GM18951 (cell line): ENCODE measurements at regions not wholly inside any gene's neighbourhood (a gene's known extent, or its start where the extent isn't known, plus 50 kb on each side); places are given as distances from the start of the nearest gene placed in this dataset.
"Not testable (repeated sequence)": the region's sequence is repeated elsewhere in the genome, so short reads cannot be mapped to it uniquely, and the experiment has no call there.

Source experiments
- POLR2A ChIP-seq: IDR thresholded peaks from 4 replicates; pipeline ENCODE4 v1.6.1; 2011; ENCODE audit warnings: mild to moderate bottlenecking; ENCODE audit not compliant: insufficient read length, insufficient read depth; ENCODE audit errors: extremely low read depth
- in situ Hi-C: fragments of 300-500 bp; cut with MboI; formaldehyde crosslinking; loops from one replicate; pipeline ENCODE4 v1.12.0; 2022; ENCODE audit warnings: low sequenced_read_pairs, mixed read lengths, inconsistent platforms; ENCODE audit not compliant: unreplicated experiment

DNA sequence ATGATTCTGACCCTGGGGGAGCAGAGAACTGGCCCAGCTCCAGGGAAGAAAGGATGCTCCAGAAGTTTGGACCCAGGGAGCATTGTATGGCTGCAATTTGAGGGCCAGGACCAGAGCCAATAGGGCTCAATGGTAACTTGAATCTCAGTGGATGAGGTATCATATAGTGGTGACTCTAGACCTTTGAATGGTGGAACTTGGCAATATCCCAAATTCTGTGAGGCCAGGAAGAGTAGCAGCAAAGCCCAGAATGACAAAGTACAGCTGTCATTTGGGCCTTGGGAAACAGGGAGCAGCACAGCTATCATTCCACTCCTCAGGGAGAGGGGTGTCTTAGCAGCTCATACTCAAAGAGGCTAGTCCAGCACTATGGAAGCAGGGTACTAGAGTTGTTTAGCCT is 332.9 kb upstream of the RBMS1 start:
- in situ Hi-C loops, result no loop called here
- TF ChIP-seq POLR2A, result no peak

DNA sequence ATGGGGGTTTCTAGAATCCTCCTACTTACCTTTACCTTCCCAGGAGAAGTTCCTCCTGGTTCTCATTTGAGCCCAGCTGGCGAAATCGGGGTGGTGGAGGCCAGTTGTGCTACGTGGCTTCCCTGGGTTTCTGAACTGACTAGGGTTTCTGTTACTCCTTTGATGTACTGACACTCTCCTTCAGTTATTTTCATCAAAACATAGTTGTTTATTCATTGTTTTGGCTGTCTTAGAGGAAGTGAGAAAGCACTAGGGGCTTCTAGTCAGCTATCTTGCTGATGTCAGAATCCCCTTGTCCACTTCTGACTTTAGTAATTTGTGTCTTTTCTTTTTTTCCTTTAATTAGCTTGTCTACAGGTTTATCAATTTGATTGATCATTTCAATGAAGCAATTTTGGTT is 332.2 kb upstream of the TANK start:
- TF ChIP-seq POLR2A, result no peak
- in situ Hi-C loops, result no loop called here

DNA sequence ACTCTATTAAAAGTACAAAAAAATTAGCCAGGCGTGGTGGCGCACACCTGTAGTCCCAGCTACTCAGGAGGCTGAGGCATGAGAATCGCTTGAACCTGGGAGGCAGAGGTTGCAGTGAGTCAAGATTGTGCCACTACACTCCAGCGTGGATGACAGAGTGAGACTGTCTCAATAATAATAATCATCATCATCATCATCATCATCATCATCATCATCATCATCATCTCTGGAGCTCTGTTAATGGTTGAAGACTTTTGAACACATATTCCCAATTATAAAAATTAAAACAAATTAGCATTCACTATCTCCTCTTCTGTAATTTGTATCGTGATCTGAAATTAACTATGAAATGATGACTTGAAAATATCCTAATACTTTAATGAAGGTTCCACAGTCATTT is 327.8 kb upstream of the TANK start:
- in situ Hi-C loops, result not testable (repeated sequence)

DNA sequence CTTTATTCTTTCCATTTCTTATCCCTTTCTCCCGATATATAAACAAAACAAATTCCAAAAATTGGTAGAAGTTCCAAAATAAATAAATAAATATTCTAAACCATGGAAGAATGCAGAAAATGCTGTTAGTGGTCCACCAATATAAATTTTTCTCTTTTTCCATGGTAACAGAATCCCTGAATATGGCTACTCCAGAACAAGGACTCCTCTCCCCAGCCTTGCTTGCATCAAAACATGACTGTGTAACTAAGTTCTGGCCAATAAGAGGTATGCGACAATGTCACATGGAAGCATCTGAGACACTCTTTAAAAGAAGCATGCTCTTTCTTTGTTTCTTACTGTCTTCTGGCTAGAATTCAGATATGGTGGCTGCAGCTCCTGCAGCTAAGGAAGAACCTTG is 325.1 kb upstream of the TANK start:
- in situ Hi-C loops, result no loop called here
- no peak for TF ChIP-seq POLR2A

DNA sequence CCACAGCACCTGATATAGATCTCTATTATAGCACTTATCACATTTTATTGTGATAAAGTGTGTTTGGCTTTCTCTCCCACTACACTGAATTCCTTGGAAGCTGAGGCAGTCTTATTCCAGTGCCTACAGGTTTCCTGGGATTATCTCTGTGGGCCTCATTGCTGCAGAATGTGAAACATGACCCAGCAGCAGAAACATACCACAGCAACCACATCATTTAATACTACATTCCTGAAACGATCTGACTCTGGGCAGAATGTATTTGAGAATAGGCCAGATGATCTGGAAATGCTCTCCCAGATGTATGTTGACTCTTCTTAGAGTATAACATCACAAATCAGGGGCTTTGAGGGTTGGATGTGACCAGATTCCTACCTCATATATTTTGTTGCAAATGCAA is 323.5 kb upstream of the TANK start:
- in situ Hi-C loops, result no loop called here

DNA sequence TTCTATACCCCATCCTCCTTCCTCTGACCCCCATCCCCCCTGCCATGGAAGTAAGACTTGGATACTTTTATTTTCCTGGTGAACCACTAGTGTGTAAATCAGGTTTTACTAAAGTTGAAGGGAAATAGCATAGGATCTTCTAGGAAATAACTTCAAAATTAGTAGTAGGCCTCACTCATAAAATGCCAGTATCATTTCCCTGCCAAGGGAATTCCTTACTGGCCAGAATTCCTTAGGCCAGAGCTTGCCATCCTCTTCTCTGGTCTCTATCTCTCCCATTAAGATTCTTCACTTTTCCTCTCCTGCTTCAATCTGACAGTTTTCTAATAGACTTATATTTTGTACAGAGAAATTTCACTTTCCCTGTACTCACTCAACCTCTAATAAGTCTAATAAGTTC is 322.8 kb upstream of the TANK start:
- in situ Hi-C loops, result no loop called here
- TF ChIP-seq POLR2A, result no peak

More for the DNA sequence above, 323.5 kb upstream of the TANK start:
- TF ChIP-seq POLR2A, result no peak

DNA sequence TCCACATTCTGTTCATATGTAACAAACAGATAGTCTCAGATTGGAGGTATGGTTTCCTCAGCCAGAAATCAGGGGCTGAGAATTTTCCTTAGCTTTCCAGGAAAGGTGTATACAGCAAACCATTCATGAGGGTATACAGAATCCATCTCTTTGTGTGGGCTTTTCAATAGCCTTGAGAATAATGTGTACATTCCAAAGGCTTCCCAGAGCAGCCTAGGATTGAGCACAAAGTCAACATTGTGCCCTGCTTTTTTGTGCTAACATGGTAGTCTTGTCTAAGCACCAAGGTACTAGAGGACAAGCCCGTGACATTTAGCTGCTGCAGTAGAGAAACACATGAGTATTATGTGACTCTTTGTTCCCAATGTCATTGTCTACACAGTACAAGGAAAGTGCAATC is 322.1 kb upstream of the TANK start:
- in situ Hi-C loops, result no loop called here
- no peak for TF ChIP-seq POLR2A

DNA sequence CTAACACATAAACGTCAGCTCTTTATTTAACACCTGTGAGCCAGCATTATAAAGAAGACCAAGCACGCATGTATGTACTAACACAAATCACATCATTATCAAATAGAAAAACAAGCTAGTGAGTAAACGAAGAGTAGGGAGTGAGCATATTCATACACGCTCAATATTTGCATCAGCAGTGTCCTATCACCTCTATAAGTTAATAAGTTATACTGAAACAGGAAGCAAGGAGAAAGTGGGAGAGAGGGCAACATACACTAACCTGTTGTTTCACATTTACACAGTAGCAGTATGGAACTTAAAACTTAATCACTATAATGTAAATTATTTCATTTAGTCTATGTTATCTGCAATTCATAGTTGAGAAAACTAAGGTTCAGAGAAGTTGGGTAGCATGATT is 321.5 kb upstream of the TANK start:
- in situ Hi-C loops, result no loop called here
- no peak for TF ChIP-seq POLR2A

DNA sequence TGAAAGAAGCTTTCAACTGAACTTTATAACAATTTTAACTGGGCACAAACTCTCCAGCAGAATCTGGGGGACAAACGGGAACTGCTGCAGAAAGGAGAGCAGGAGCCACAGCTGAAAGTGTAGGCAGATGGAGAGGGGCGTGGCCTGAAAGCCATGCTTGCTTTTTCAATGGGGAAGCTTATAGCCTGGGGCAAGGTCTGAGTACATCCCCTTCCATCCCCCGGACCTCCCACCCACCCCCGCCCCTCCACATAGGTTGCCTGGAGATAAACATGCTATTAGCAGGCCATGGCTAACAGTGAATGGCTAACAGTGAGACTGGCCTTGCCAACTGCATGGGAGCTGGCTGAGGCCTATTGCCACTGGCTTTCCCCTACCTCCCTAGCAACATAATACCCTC is 317.9 kb upstream of the TANK start:
- in situ Hi-C loops, result no loop called here
- TF ChIP-seq POLR2A, result no peak

DNA sequence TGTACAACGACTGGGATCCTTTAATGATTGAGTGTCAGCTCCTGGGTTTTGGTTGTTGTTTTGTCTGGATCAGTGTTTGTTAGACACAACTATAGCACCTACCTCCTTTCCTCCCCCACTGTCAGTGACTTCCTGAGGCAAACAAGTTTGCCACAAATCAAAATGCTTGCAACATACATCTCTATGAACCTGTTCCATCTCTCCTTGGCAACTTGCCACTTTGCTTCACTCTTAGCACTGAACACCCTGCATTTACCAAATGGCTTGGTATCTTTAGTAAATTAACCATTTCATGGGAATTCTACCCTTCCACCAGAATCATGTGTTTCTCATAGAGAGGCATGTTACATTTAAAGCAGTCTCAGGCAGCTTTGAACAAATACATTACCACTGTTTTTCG is 301.1 kb upstream of the TANK start:
- in situ Hi-C loops, result no loop called here
- no peak for TF ChIP-seq POLR2A

DNA sequence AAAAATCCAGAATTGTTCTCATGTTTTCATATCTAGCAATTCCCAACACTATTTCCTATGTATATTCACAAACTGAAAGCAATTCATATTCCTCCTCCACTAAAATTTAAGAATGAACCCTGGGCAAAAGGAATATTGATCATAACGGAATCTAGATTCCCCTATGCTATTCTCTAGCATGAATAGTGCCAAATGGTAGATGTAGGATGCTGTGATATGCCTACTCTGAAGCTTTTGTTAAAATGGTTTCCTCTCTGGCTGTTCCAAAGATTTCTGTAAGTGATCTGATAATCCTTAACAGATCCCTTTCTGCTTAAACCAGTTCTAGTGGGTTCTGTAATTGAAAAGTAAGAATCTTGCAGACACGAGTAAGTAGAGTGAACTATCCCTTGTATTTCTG is 298.0 kb upstream of the TANK start:
- in situ Hi-C loops, result no loop called here

DNA sequence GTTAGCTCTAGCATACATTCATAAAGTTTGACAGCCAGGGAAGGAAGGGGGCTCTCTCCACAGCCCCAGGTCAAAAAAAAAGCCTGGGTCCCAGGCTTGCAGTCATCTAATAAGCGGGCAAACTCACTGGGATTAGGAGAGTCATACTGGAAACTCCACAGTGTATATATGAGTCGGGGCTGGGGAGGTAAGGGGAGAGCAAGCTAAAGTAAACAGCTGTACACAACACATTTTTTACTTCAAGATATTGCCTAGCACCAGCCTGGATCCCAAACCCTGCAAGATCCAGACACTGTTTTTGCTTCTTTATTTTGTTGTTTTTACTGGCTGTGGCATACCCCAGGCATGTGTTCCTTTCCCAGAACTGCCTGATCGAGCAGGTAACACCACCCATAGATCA is 291.3 kb upstream of the TANK start:
- TF ChIP-seq POLR2A, result no peak

More for the DNA sequence above, 298.0 kb upstream of the TANK start:
- TF ChIP-seq POLR2A, result no peak

DNA sequence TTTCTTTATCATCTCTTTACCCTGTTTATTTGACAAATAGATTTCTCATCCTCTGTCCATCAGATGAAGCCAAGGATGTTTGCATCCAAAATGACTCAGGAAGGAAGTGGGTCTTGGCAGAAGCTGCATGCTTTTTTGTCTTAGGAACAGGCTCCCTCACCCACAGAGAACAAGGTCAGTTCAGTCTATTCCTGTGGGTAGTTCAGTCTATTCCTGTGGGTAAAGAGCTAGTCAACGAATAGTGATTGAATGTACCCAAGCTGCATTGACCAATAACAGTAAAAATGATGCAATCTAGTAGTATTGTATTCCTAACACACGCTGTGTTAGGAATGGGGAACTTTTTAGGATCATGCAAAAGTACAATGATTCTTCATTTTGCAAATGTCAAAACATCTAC is 290.8 kb upstream of the TANK start:
- in situ Hi-C loops, result no loop called here
- TF ChIP-seq POLR2A, result no peak

More for the DNA sequence above, 291.3 kb upstream of the TANK start:
- in situ Hi-C loops, result no loop called here

DNA sequence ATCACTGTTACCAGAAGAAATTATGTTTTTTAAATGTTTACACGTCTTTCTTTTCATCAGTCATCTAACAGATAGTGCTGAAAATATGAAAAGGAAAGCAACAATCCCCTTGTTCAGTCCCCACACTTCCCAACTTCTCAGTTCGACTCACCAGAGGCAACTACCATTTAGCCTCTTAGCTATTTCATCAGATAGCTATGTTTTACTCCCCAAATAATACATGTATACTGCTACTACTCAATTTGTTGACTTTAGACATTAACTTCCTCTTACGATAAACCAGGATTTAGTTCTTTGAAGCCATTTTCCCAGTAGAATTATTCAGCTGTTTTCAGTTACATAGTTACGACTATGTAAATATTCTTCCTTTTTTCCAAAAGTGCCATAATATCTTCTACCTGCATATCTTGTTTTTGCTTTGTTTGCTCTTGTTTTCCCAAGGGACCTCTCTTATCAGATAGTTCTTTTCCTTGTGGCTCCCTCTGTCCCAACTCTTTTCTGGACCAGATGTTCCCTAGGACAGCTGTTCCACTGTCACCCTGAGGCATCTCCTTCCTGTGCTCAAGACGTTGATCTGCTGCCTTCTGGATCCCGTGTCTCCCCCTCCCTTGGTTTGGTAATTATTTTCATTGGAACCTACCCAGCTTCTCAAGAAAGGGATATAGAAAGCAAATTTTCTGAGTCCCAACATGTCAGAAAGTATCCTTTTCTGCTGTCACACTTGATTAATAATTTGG is 289.3 kb upstream of the TANK start:
- in situ Hi-C loops, result no loop called here

DNA sequence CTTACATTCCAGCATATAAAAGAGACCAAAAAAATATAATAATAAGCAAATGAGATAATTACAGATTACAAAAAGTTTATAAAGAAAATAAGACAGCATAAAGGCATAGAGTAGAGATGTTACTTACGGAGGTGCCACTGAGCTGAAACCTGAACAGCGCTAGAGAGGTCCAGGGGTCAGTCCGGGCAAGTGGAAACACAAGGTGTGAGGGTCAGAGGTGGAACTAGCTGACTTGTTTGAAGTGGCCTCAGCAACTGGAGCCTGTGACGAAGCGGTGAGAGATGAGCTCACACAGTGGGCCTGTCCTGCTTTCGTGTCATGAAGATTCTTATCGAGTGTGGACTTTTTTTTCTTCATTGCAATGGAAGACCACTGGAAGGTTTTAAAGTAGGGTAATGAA is 288.3 kb upstream of the TANK start:
- in situ Hi-C loops, result no loop called here
- no peak for TF ChIP-seq POLR2A

More for the DNA sequence above, 289.3 kb upstream of the TANK start:
- TF ChIP-seq POLR2A, result no peak
